Memory B cell (primary cell): ENCODE measurements at regions not wholly inside any gene's neighbourhood (a gene's known extent, or its start where the extent isn't known, plus 50 kb on each side); places are given as distances from the start of the nearest gene placed in this dataset.
A peak's percentile ranks its signal among the peaks of the same experiment; 100 is the strongest.

ENCODE experiments used
- ATAC-seq: fragments of 150-1000 bp; cut with Tn5 transposase; 2 replicates; pipeline ENCODE4 v1.10.0; 2021; ENCODE audit warnings: low read depth, mild to moderate bottlenecking, moderate library complexity
- DNase-seq, 2 donors: peaks; one replicate each; pipeline ENCODE4 v3.0.0; 2022; ENCODE audit warnings: low spot score in 2 of 2
- H3K27ac Mint-ChIP-seq: one replicate; pipeline ENCODE4 v1.8.0; 2022; ENCODE audit warnings: mild to moderate bottlenecking, moderate library complexity, mixed read lengths
- H3K27me3 Mint-ChIP-seq: one replicate; pipeline ENCODE4 v1.8.0; 2022; ENCODE audit warnings: mixed read lengths
- H3K36me3 Mint-ChIP-seq: one replicate; pipeline ENCODE4 v1.8.0; 2022; ENCODE audit warnings: mild to moderate bottlenecking, mixed read lengths
- H3K4me1 Mint-ChIP-seq: one replicate; pipeline ENCODE4 v1.8.0; 2022; ENCODE audit warnings: mixed read lengths
- H3K4me3 Mint-ChIP-seq: one replicate; pipeline ENCODE4 v1.8.0; 2022; ENCODE audit warnings: mild to moderate bottlenecking, moderate library complexity, mixed read lengths
- H3K9me3 Mint-ChIP-seq: one replicate; pipeline ENCODE4 v1.8.0; 2022; ENCODE audit warnings: mixed read lengths

GRCh38 chr7:35430547-35431153, 176.8 kb upstream of the TBX20 start:
- Mint-ChIP-seq H3K36me3 (no peaks in the 10 kb centered on the region), H3K27ac (no peak overlapping the region), H3K4me1 (peaks cover 2% of the 10 kb centered on the region), H3K4me3 (no peak overlapping the region), H3K9me3 (no peaks in the 10 kb centered on the region), H3K27me3 (peaks cover 7% of the 10 kb centered on the region)
- no peak for DNase-seq
- no peak for ATAC-seq

GRCh38 chr7:35424869-35425495, 171.1 kb upstream of the TBX20 start:
- no peaks in the 10 kb centered on the region for H3K4me1 Mint-ChIP-seq
- ATAC-seq (peak; percentile 72), DNase-seq (peak; percentile 46 to 52)
- H3K9me3 Mint-ChIP-seq = no peaks in the 10 kb centered on the region
- no peak overlapping the region for H3K4me3 Mint-ChIP-seq
- peaks cover 9% of the 10 kb centered on the region for H3K27me3 Mint-ChIP-seq
- no peak overlapping the region for H3K27ac Mint-ChIP-seq
- no peaks in the 10 kb centered on the region for H3K36me3 Mint-ChIP-seq

- Mint-ChIP-seq H3K4me1 (no peaks in the 10 kb centered on the region), H3K4me3 (no peak overlapping the region), H3K9me3 (no peaks in the 10 kb centered on the region), H3K36me3 (no peaks in the 10 kb centered on the region), H3K27me3 (peaks cover 10% of the 10 kb centered on the region), H3K27ac (no peak overlapping the region)
- ATAC-seq (no peak), DNase-seq (no peak)
Observed at GRCh38 chr7:35424440-35424839, 170.5 kb upstream of the TBX20 start.

- no peak overlapping the region for H3K27ac Mint-ChIP-seq
- peaks cover 10% of the 10 kb centered on the region for H3K27me3 Mint-ChIP-seq
- no peaks in the 10 kb centered on the region for H3K36me3 Mint-ChIP-seq
- ATAC-seq = no peak
- H3K4me1 Mint-ChIP-seq = no peaks in the 10 kb centered on the region
- no peaks in the 10 kb centered on the region for H3K9me3 Mint-ChIP-seq
- H3K4me3 Mint-ChIP-seq = no peak overlapping the region
- DNase-seq = no peak
Observed at GRCh38 chr7:35422715-35423114, 168.8 kb upstream of the TBX20 start.

GRCh38 chr7:35420656-35421055, 166.8 kb upstream of the TBX20 start:
- DNase-seq (no peak), ATAC-seq (no peak)
- Mint-ChIP-seq H3K27me3 (peaks cover 10% of the 10 kb centered on the region), H3K27ac (no peak overlapping the region), H3K4me1 (no peaks in the 10 kb centered on the region), H3K9me3 (no peaks in the 10 kb centered on the region), H3K4me3 (no peak overlapping the region), H3K36me3 (no peaks in the 10 kb centered on the region)

- H3K4me1 Mint-ChIP-seq = no peaks in the 10 kb centered on the region
- H3K36me3 Mint-ChIP-seq = no peaks in the 10 kb centered on the region
- DNase-seq = no peak
- no peak for ATAC-seq
- no peak overlapping the region for H3K4me3 Mint-ChIP-seq
- H3K27me3 Mint-ChIP-seq = peaks cover 10% of the 10 kb centered on the region
- H3K9me3 Mint-ChIP-seq = no peaks in the 10 kb centered on the region
- H3K27ac Mint-ChIP-seq = no peak overlapping the region
Observed at GRCh38 chr7:35419391-35419755, 165.5 kb upstream of the TBX20 start.

GRCh38 chr7:35418716-35419390, 165.0 kb upstream of the TBX20 start:
- no peaks in the 10 kb centered on the region for H3K9me3 Mint-ChIP-seq
- no peaks in the 10 kb centered on the region for H3K4me1 Mint-ChIP-seq
- no peak overlapping the region for H3K4me3 Mint-ChIP-seq
- no peak for ATAC-seq
- no peak overlapping the region for H3K27ac Mint-ChIP-seq
- peaks cover 6% of the 10 kb centered on the region for H3K27me3 Mint-ChIP-seq
- no peaks in the 10 kb centered on the region for H3K36me3 Mint-ChIP-seq
- DNase-seq = no peak

GRCh38 chr7:35416568-35416967, 162.7 kb upstream of the TBX20 start:
- Mint-ChIP-seq H3K9me3 (no peaks in the 10 kb centered on the region), H3K27ac (no peak overlapping the region), H3K27me3 (peaks cover 11% of the 10 kb centered on the region), H3K4me3 (no peak overlapping the region), H3K4me1 (no peaks in the 10 kb centered on the region), H3K36me3 (no peaks in the 10 kb centered on the region)
- no peak for DNase-seq
- no peak for ATAC-seq

- no peaks in the 10 kb centered on the region for H3K4me1 Mint-ChIP-seq
- no peak for ATAC-seq
- H3K9me3 Mint-ChIP-seq = no peaks in the 10 kb centered on the region
- H3K36me3 Mint-ChIP-seq = no peaks in the 10 kb centered on the region
- H3K4me3 Mint-ChIP-seq = no peak overlapping the region
- DNase-seq = no peak
- no peak overlapping the region for H3K27ac Mint-ChIP-seq
- H3K27me3 Mint-ChIP-seq = peaks cover 12% of the 10 kb centered on the region
Observed at GRCh38 chr7:35415411-35415822, 161.5 kb upstream of the TBX20 start.

- H3K4me3 Mint-ChIP-seq = no peak overlapping the region
- H3K9me3 Mint-ChIP-seq = no peaks in the 10 kb centered on the region
- no peak for ATAC-seq
- H3K27me3 Mint-ChIP-seq = peaks cover 12% of the 10 kb centered on the region
- no peaks in the 10 kb centered on the region for H3K4me1 Mint-ChIP-seq
- no peak overlapping the region for H3K27ac Mint-ChIP-seq
- no peaks in the 10 kb centered on the region for H3K36me3 Mint-ChIP-seq
- no peak for DNase-seq
Observed at GRCh38 chr7:35411331-35411730, 157.4 kb upstream of the TBX20 start.

GRCh38 chr7:35405461-35405860, 151.6 kb upstream of the TBX20 start:
- H3K27me3 Mint-ChIP-seq = peaks cover 8% of the 10 kb centered on the region
- H3K4me3 Mint-ChIP-seq = no peak overlapping the region
- ATAC-seq (no peak), DNase-seq (no peak)
- no peaks in the 10 kb centered on the region for H3K4me1 Mint-ChIP-seq
- H3K27ac Mint-ChIP-seq = no peak overlapping the region
- no peaks in the 10 kb centered on the region for H3K36me3 Mint-ChIP-seq
- H3K9me3 Mint-ChIP-seq = peaks cover 2% of the 10 kb centered on the region

- DNase-seq (no peak), ATAC-seq (no peak)
- Mint-ChIP-seq H3K4me1 (no peaks in the 10 kb centered on the region), H3K36me3 (no peaks in the 10 kb centered on the region), H3K9me3 (peaks cover 2% of the 10 kb centered on the region), H3K4me3 (no peak overlapping the region), H3K27me3 (peaks cover 11% of the 10 kb centered on the region), H3K27ac (no peak overlapping the region)
Observed at GRCh38 chr7:35401217-35401879, 147.4 kb upstream of the TBX20 start.

- ATAC-seq (no peak), DNase-seq (no peak)
- Mint-ChIP-seq H3K4me1 (no peaks in the 10 kb centered on the region), H3K27ac (no peak overlapping the region), H3K4me3 (no peak overlapping the region), H3K27me3 (peaks cover 11% of the 10 kb centered on the region), H3K9me3 (peaks cover 2% of the 10 kb centered on the region), H3K36me3 (no peaks in the 10 kb centered on the region)
Observed at GRCh38 chr7:35399840-35400239, 145.9 kb upstream of the TBX20 start.

GRCh38 chr7:35399216-35399615, 145.3 kb upstream of the TBX20 start:
- no peak overlapping the region for H3K27ac Mint-ChIP-seq
- H3K4me1 Mint-ChIP-seq = no peaks in the 10 kb centered on the region
- H3K9me3 Mint-ChIP-seq = peaks cover 2% of the 10 kb centered on the region
- H3K27me3 Mint-ChIP-seq = peaks cover 11% of the 10 kb centered on the region
- ATAC-seq (no peak), DNase-seq (no peak)
- H3K4me3 Mint-ChIP-seq = no peak overlapping the region
- H3K36me3 Mint-ChIP-seq = no peaks in the 10 kb centered on the region
